H1 (cell line): ENCODE measurements at regions not wholly inside any gene's neighbourhood (a gene's known extent, or its start where the extent isn't known, plus 50 kb on each side); places are given as distances from the start of the nearest gene placed in this dataset.

ENCODE experiments used
- CTCF ChIA-PET: fragments of 300-600 bp; sonication (Branson Sonifier 250); formaldehyde crosslinking; loops from one replicate; lab custom pipeline; 2021; ENCODE audit not compliant: partially characterized antibody; lab: Charles Lee
- POLR2A ChIA-PET: fragments of 300-600 bp; sonication (Branson Sonifier 250); formaldehyde crosslinking; loops from one replicate; lab custom pipeline; 2021; ENCODE audit warnings: inconsistent platforms; ENCODE audit not compliant: partially characterized antibody; lab: Charles Lee
- DNase-seq, 2 experiments: peaks; one replicate each; pipeline versions ENCODE4 v3.0.0 to v3.0.0-alpha.2; 2010 to 2022; ENCODE audit warnings: low spot score in 2 of 2, low read depth in 1 of 2, mixed read lengths in 1 of 2
- FAIRE-seq: peaks from 2 replicates; lab custom pipeline; 2011; peaks lifted over from hg19 to GRCh38; lab: Jason Lieb, UNC
- H2AFZ ChIP-seq: 2 replicates; pipeline ENCODE4 v1.8.1; 2012; ENCODE audit warnings: low read length, inconsistent platforms
- H2AK5ac ChIP-seq: 2 replicates; pipeline ENCODE4 v1.6.1; 2013; ENCODE audit warnings: low read depth, low read length
- H2BK120ac ChIP-seq: replicated peaks from 2 replicates; pipeline ENCODE3; 2013; ENCODE audit warnings: low read depth, low read length, inconsistent platforms
- H2BK12ac ChIP-seq: 2 replicates; pipeline ENCODE4 v1.6.1; 2013; ENCODE audit warnings: low read depth, low read length
- H2BK15ac ChIP-seq: 2 replicates; pipeline ENCODE4 v1.6.1; 2013; ENCODE audit warnings: low read length
- H2BK20ac ChIP-seq: 2 replicates; pipeline ENCODE4 v1.6.1; 2013; ENCODE audit warnings: low read length
- H2BK5ac ChIP-seq: 2 replicates; pipeline ENCODE4 v1.6.1; 2013; ENCODE audit warnings: low read depth, low read length
- H3K14ac ChIP-seq: 2 replicates; pipeline ENCODE4 v1.6.1; 2013; ENCODE audit warnings: inconsistent platforms; ENCODE audit not compliant: insufficient read length
- H3K18ac ChIP-seq: 2 replicates; pipeline ENCODE4 v1.6.1; 2013; ENCODE audit warnings: low read length; ENCODE audit errors: extremely low read depth
- H3K23ac ChIP-seq: 2 replicates; pipeline ENCODE4 v1.6.1; 2013; ENCODE audit warnings: inconsistent platforms; ENCODE audit not compliant: insufficient read length
- H3K23me2 ChIP-seq: 2 replicates; pipeline ENCODE4 v1.6.1; 2013; ENCODE audit warnings: low read depth, low read length
- H3K27ac ChIP-seq: 2 replicates; pipeline ENCODE4 v1.6.1; 2011; ENCODE audit warnings: low read depth, low read length, inconsistent platforms
- H3K27me3 ChIP-seq, 4 experiments: replicated peaks in 1 of 4; 1 replicate in 1 of 4; 2 replicates in 3 of 4; pipeline versions ENCODE4 v1.6.1 to v1.8.1; 2011 to 2013; ENCODE audit warnings: low read length in 3 of 4, mild to moderate bottlenecking in 3 of 4, inconsistent platforms in 2 of 4, mixed read lengths in 2 of 4, moderate library complexity in 1 of 4; ENCODE audit not compliant: control insufficient read depth in 3 of 4, insufficient read depth in 3 of 4; ENCODE audit errors: extremely low read depth in 1 of 4
- H3K36me3 ChIP-seq, 4 experiments: 2 replicates each; pipeline versions ENCODE4 v1.6.1 to v1.8.1; 2011 to 2013; ENCODE audit warnings: mild to moderate bottlenecking in 4 of 4, low read length in 3 of 4, moderate library complexity in 2 of 4, control low read depth in 1 of 4, inconsistent platforms in 1 of 4; ENCODE audit not compliant: insufficient read depth in 4 of 4, control insufficient read depth in 2 of 4
- H3K4ac ChIP-seq: replicated peaks from 2 replicates; pipeline ENCODE3; 2013; ENCODE audit warnings: low read length, low read depth, mixed read lengths, inconsistent platforms; ENCODE audit not compliant: insufficient read length
- H3K4me1 ChIP-seq, 4 experiments: replicated peaks in 1 of 4; 1 replicate in 1 of 4; 2 replicates in 3 of 4; pipeline versions ENCODE4 v1.6.1 to v1.8.1; 2011 to 2013; ENCODE audit warnings: low read length in 3 of 4, inconsistent platforms in 2 of 4, mixed read lengths in 1 of 4; ENCODE audit not compliant: insufficient read depth in 4 of 4, control insufficient read depth in 3 of 4
- H3K4me2 ChIP-seq, 2 experiments: 2 replicates each; pipeline versions ENCODE4 v1.6.1 to v1.8.1; 2011 to 2013; ENCODE audit warnings: low read depth in 2 of 2, low read length in 2 of 2, control low read depth in 1 of 2, inconsistent platforms in 1 of 2, mild to moderate bottlenecking in 1 of 2; ENCODE audit not compliant: insufficient read depth in 1 of 2
- H3K4me3 ChIP-seq, 4 experiments: fragments of 200-600, 300-600 bp in 1 of 4; sonication (generic), shearing (Covaris generic), sonication (Bioruptor Twin) in 1 of 4; 2 replicates each; pipeline versions ENCODE4 v1.5.1 to v1.8.1; 2011 to 2016; ENCODE audit warnings: low read length in 4 of 4, low read depth in 3 of 4, control low read depth in 2 of 4, inconsistent platforms in 2 of 4, mild to moderate bottlenecking in 2 of 4, mixed read lengths in 1 of 4, moderate library complexity in 1 of 4; ENCODE audit not compliant: insufficient read depth in 2 of 4; ENCODE audit errors: extremely low read depth in 1 of 4
- H3K56ac ChIP-seq: replicated peaks from 2 replicates; pipeline ENCODE3; 2013; ENCODE audit warnings: low read depth, mild to moderate bottlenecking, mixed read lengths, low read length, inconsistent platforms; ENCODE audit not compliant: insufficient read length
- H3K79me1 ChIP-seq: 2 replicates; pipeline ENCODE4 v1.6.1; 2013; ENCODE audit warnings: low read depth, low read length, control low read depth
- H3K79me2 ChIP-seq, 2 experiments: 2 replicates each; pipeline versions ENCODE4 v1.6.1 to v1.8.1; 2012 to 2013; ENCODE audit warnings: low read length in 2 of 2, mild to moderate bottlenecking in 2 of 2, inconsistent platforms in 1 of 2; ENCODE audit not compliant: insufficient read depth in 2 of 2, control insufficient read depth in 1 of 2
- H3K9ac ChIP-seq, 4 experiments: replicated peaks in 1 of 4; 1 replicate in 1 of 4; 2 replicates in 3 of 4; pipeline versions ENCODE4 v1.6.1 to v1.8.1; 2011 to 2013; ENCODE audit warnings: low read depth in 3 of 4, low read length in 3 of 4, control low read depth in 2 of 4, mild to moderate bottlenecking in 2 of 4, moderate library complexity in 2 of 4, inconsistent platforms in 1 of 4; ENCODE audit errors: extremely low read depth in 1 of 4
- H3K9me3 ChIP-seq, 2 experiments: 2 replicates each; pipeline versions ENCODE4 v1.6.1 to v1.8.1; 2012 to 2013; ENCODE audit warnings: mild to moderate bottlenecking in 2 of 2, moderate library complexity in 2 of 2, control low read depth in 1 of 2, inconsistent platforms in 1 of 2, low read depth in 1 of 2, low read length in 1 of 2, mixed read lengths in 1 of 2; ENCODE audit not compliant: insufficient read depth in 2 of 2
- H4K20me1 ChIP-seq, 2 experiments: replicated peaks in 1 of 2; 2 replicates each; pipeline versions ENCODE3 to v1.8.1; 2011 to 2013; ENCODE audit warnings: inconsistent platforms in 2 of 2, low read length in 2 of 2, mild to moderate bottlenecking in 1 of 2; ENCODE audit not compliant: insufficient read depth in 2 of 2, control insufficient read depth in 1 of 2
- H4K5ac ChIP-seq: 2 replicates; pipeline ENCODE4 v1.6.1; 2013; ENCODE audit warnings: low read length, low read depth, mixed read lengths, inconsistent platforms; ENCODE audit not compliant: insufficient read length
- H4K8ac ChIP-seq: 2 replicates; pipeline ENCODE4 v1.8.0; 2013; ENCODE audit warnings: mild to moderate bottlenecking, moderate library complexity, low read length, inconsistent platforms; ENCODE audit not compliant: insufficient read depth; ENCODE audit errors: extremely low read depth
- H4K91ac ChIP-seq: replicated peaks from 2 replicates; pipeline ENCODE3; 2013; ENCODE audit warnings: low read length, mixed read lengths, inconsistent platforms; ENCODE audit not compliant: insufficient read length
- ASH2L ChIP-seq: fragments of 200-600, 300-600 bp; sonication (generic); IDR thresholded peaks from one replicate; pipeline ENCODE4 v1.7.1; 2017; ENCODE audit warnings: low read length
- GABPA ChIP-seq: IDR thresholded peaks from 2 replicates; pipeline ENCODE4 v1.6.1; 2011; ENCODE audit warnings: mild to moderate bottlenecking, low read length, moderate library complexity, borderline replicate concordance; ENCODE audit not compliant: insufficient read depth
- JUN ChIP-seq: IDR thresholded peaks from 2 replicates; pipeline ENCODE4 v1.6.1; 2011; ENCODE audit warnings: low read depth, mild to moderate bottlenecking, improper control_type of control experiment, low read length
- MAFK ChIP-seq: IDR thresholded peaks from 2 replicates; pipeline ENCODE4 v1.6.1; 2012; ENCODE audit warnings: low read depth, mild to moderate bottlenecking, improper control_type of control experiment, low read length
- PHF8 ChIP-seq: fragments of 200-600 bp; sonication (generic); conservative IDR thresholded peaks from 2 replicates; pipeline ENCODE4 v1.7.1; 2012; ENCODE audit warnings: low read depth, mild to moderate bottlenecking, inconsistent platforms, low read length, moderate library complexity
- RBBP5 ChIP-seq: IDR thresholded peaks from 2 replicates; pipeline ENCODE4 v1.7.1; 2012; ENCODE audit warnings: low read depth, mild to moderate bottlenecking, inconsistent platforms, low read length, moderate library complexity, borderline replicate concordance
- RFX5 ChIP-seq: IDR thresholded peaks from 2 replicates; pipeline ENCODE4 v1.6.1; 2011; ENCODE audit warnings: low read depth, low read length, improper control_type of control experiment, borderline replicate concordance
- RNF2 ChIP-seq: fragments of 200-900, 300-1000 bp; sonication (generic); IDR thresholded peaks from 2 replicates; pipeline ENCODE4 v1.7.1; 2016; ENCODE audit warnings: borderline replicate concordance, low read depth, mild to moderate bottlenecking, antibody characterized with exemption, low read length; ENCODE audit not compliant: poor library complexity, severe bottlenecking; ENCODE audit errors: missing control alignments
- SAP30 ChIP-seq: fragments of 300-600 bp; sonication (generic); IDR thresholded peaks from 2 replicates; pipeline ENCODE4 v1.7.1; 2012; ENCODE audit warnings: low read length, moderate library complexity, mild to moderate bottlenecking, inconsistent platforms; ENCODE audit not compliant: insufficient read depth, insufficient replicate concordance
- TBP ChIP-seq: IDR thresholded peaks from 2 replicates; pipeline ENCODE4 v1.6.1; 2011; ENCODE audit warnings: low read depth, low read length, improper control_type of control experiment
- TCF12 ChIP-seq: IDR thresholded peaks from 2 replicates; pipeline ENCODE4 v1.6.1; 2011; ENCODE audit warnings: low read depth, mild to moderate bottlenecking, low read length
- WGBS, 2 experiments: shearing (Covaris generic) in 1 of 2; methylation state at CpG; one replicate each; pipeline versions ENCODE4 v1.1.6 to v1.1.7; 2013 to 2015; ENCODE audit warnings: low lambda C conversion rate in 2 of 2, mixed read lengths in 2 of 2, inconsistent platforms in 1 of 2, low coverage in 1 of 2, missing lambda C conversion rate in 1 of 2; ENCODE audit not compliant: insufficient replicate concordance in 2 of 2, insufficient coverage in 1 of 2, insufficient read length in 1 of 2; ENCODE audit errors: extremely low coverage in 1 of 2, missing lambda C conversion rate in 1 of 2; 5-methylcytosine and 5-hydroxymethylcytosine counted together
- TF ChIP-seq, protein P1 (sequence below): IDR thresholded peaks from 2 replicates; pipeline ENCODE4 v1.6.1; 2011; ENCODE audit warnings: low read depth, mild to moderate bottlenecking, low read length; ENCODE audit not compliant: insufficient read depth
- TF ChIP-seq, protein P2 (sequence below): IDR thresholded peaks from 2 replicates; pipeline ENCODE4 v1.6.1; 2012; ENCODE audit warnings: inconsistent platforms

- no peak overlapping the region for H2AFZ ChIP-seq
- H4K91ac ChIP-seq: no peak overlapping the region
- H2BK15ac ChIP-seq: no peak overlapping the region
- ChIA-PET CTCF (no interaction called here), POLR2A (no interaction called here)
- no peak overlapping the region for H3K4me2 ChIP-seq
- no peak overlapping the region for H4K8ac ChIP-seq
- no peak overlapping the region for H2BK20ac ChIP-seq
- H4K20me1 ChIP-seq: no peaks in the 10 kb centered on the region
- no peaks in the 10 kb centered on the region for H3K9me3 ChIP-seq
- H2BK120ac ChIP-seq: no peak overlapping the region
- H3K23ac ChIP-seq: no peak overlapping the region
- WGBS, 2 experiments: 79% methylated on average over 2 of the region's 2 CpGs; no CpG with 5 or more reads in 1 of the 2 experiments
- no peak overlapping the region for H2BK5ac ChIP-seq
- H3K27ac ChIP-seq: no peak overlapping the region
- no peaks in the 10 kb centered on the region for H3K36me3 ChIP-seq
- H3K79me1 ChIP-seq: no peaks in the 10 kb centered on the region
- H3K4me1 ChIP-seq: peaks cover 2 to 8% (median 2%) of the 10 kb centered on the region in 4 experiments; a peak in 5 of 7 replicates
- FAIRE-seq: no peak
- H3K9ac ChIP-seq: no peak overlapping the region
- DNase-seq: no peak
- no peak overlapping the region for H3K4ac ChIP-seq
- no peaks in the 10 kb centered on the region for H3K79me2 ChIP-seq
- H2BK12ac ChIP-seq: no peak overlapping the region
- H3K4me3 ChIP-seq: no peak overlapping the region
- H3K18ac ChIP-seq: no peak overlapping the region
- H3K27me3 ChIP-seq: no peaks in the 10 kb centered on the region
- H3K23me2 ChIP-seq: no peaks in the 10 kb centered on the region
- no peak overlapping the region for H4K5ac ChIP-seq
- no peak overlapping the region for H3K56ac ChIP-seq
- H2AK5ac ChIP-seq: no peak overlapping the region
- H3K14ac ChIP-seq: no peak overlapping the region
- TF ChIP-seq SAP30 (no peak), PHF8 (no peak), TCF12 (no peak), MAFK (no peak), RNF2 (no peak), TBP (no peak), RFX5 (no peak), RBBP5 (no peak), ASH2L (no peak), JUN (no peak), GABPA (no peak)
- TF ChIP-seq, protein P1, sequence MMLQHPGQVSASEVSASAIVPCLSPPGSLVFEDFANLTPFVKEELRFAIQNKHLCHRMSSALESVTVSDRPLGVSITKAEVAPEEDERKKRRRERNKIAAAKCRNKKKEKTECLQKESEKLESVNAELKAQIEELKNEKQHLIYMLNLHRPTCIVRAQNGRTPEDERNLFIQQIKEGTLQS: no peak
- TF ChIP-seq, protein P2, sequence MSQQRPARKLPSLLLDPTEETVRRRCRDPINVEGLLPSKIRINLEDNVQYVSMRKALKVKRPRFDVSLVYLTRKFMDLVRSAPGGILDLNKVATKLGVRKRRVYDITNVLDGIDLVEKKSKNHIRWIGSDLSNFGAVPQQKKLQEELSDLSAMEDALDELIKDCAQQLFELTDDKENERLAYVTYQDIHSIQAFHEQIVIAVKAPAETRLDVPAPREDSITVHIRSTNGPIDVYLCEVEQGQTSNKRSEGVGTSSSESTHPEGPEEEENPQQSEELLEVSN: no peak
These were observed 284.1 kb upstream of the GRAMD2B start for GRCh38 chr5:126139086-126139485.
